Vagina (tissue), 2 donors: ENCODE measurements at regions not wholly inside any gene's neighbourhood (a gene's known extent, or its start where the extent isn't known, plus 50 kb on each side); places are given as distances from the start of the nearest gene placed in this dataset.

ENCODE experiments used
- CTCF ChIP-seq, 3 experiments: fragments of 450-650 bp in 2 of 3; fragments of 200-600 bp in 1 of 3; sonication (generic) in 1 of 3; IDR thresholded peaks; one replicate each; pipeline ENCODE4 v1.5.1; 2017 to 2019; ENCODE audit warnings: antibody characterized with exemption in 3 of 3, mild to moderate bottlenecking in 2 of 3, moderate library complexity in 2 of 3
- POLR2A ChIP-seq, 2 donors: fragments of 450-650 bp; IDR thresholded peaks; one replicate each; pipeline ENCODE4 v1.6.1; 2017; ENCODE audit warnings: antibody characterized with exemption in 2 of 2, mild to moderate bottlenecking in 2 of 2, moderate library complexity in 2 of 2
- POLR2AphosphoS5 ChIP-seq, 2 donors: sonication (generic); formaldehyde crosslinking; IDR thresholded peaks; one replicate each; pipeline ENCODE4 v1.9.0; 2017; ENCODE audit warnings: antibody characterized with exemption in 2 of 2, mild to moderate bottlenecking in 2 of 2, low read depth in 1 of 2; ENCODE audit not compliant: insufficient read depth in 1 of 2

GRCh38 chr6:166703149-166703710 lies 76.2 kb upstream of the RPS6KA2 start:
- TF ChIP-seq CTCF (IDR thresholded peaks at IDR 0.05) (no peak), POLR2A (IDR thresholded peaks at IDR 0.05) (no peak), POLR2AphosphoS5 (IDR thresholded peaks at IDR 0.05; ENCODE audit: insufficient read depth in 1 of 2, low read depth in 1 of 2) (no peak)
